ENCODE measurements at regions not wholly inside any gene's neighbourhood (a gene's known extent, or its start where the extent isn't known, plus 50 kb on each side); places are given as distances from the start of the nearest gene placed in this dataset.

- TF ChIP-seq CTCF (IDR thresholded peaks at IDR 0.05; ENCODE audit: low read length): no peak
- TF ChIP-seq EZH2 (optimal IDR thresholded peaks at IDR 0.05; ENCODE audit: low read depth, low read length): no peak
Measured at GRCh38 chr6:141303907-141304306, 828.8 kb upstream of the GJE1 start.
